ENCODE measurements at regions not wholly inside any gene's neighbourhood (a gene's known extent, or its start where the extent isn't known, plus 50 kb on each side); places are given as distances from the start of the nearest gene placed in this dataset.

GRCh38 chr3:43814461-43814860 lies 123.7 kb downstream of the ABHD5 start:
- H3K9me2 ChIP-seq (replicated peaks; ENCODE audit: insufficient read depth) = no peaks in the 10 kb centered on the region
- no peak for DNase-seq (ENCODE audit: low spot score)
- no peaks in the 10 kb centered on the region for H3K79me2 ChIP-seq
- no peak overlapping the region for H3K4me3 ChIP-seq
- H2AFZ ChIP-seq = no peak overlapping the region
- no peak overlapping the region for H3K4me2 ChIP-seq
- peaks cover 4% of the 10 kb centered on the region for H3K27me3 ChIP-seq
- H3K9me3 ChIP-seq (ENCODE audit: low read depth) = no peaks in the 10 kb centered on the region
- TF ChIP-seq CTCF (IDR thresholded peaks at IDR 0.05; ENCODE audit: poor library complexity) (no peak), EZH2phosphoT487 (IDR thresholded peaks at IDR 0.05; ENCODE audit: low read depth, severe bottlenecking, unreplicated experiment) (no peak), EZH2 (IDR thresholded peaks at IDR 0.05; ENCODE audit: borderline replicate concordance) (no peak)
- H4K20me1 ChIP-seq (ENCODE audit: insufficient read depth, poor library complexity, severe bottlenecking) = no peaks in the 10 kb centered on the region
- H3K4me1 ChIP-seq (ENCODE audit: insufficient read depth) = no peaks in the 10 kb centered on the region
- H3K27ac ChIP-seq = no peak overlapping the region
- WGBS (ENCODE audit: low lambda C conversion rate, missing lambda C conversion rate) = 59% methylated on average over 1 of the region's 1 CpG
- no peaks in the 10 kb centered on the region for H3K36me3 ChIP-seq (replicated peaks; ENCODE audit: insufficient read depth, low read depth)

- H3K27ac ChIP-seq = no peak overlapping the region
- H3K4me1 ChIP-seq (ENCODE audit: insufficient read depth) = no peaks in the 10 kb centered on the region
- TF ChIP-seq CTCF (IDR thresholded peaks at IDR 0.05; ENCODE audit: poor library complexity) (no peak), EZH2phosphoT487 (IDR thresholded peaks at IDR 0.05; ENCODE audit: low read depth, severe bottlenecking, unreplicated experiment) (no peak), EZH2 (IDR thresholded peaks at IDR 0.05; ENCODE audit: borderline replicate concordance) (no peak)
- H2AFZ ChIP-seq = no peak overlapping the region
- DNase-seq (ENCODE audit: low spot score) = no peak
- H3K79me2 ChIP-seq = no peaks in the 10 kb centered on the region
- H3K4me3 ChIP-seq = no peak overlapping the region
- 85% methylated on average over 1 of the region's 1 CpG for WGBS (ENCODE audit: low lambda C conversion rate, missing lambda C conversion rate)
- no peak overlapping the region for H3K4me2 ChIP-seq
- H3K9me3 ChIP-seq (ENCODE audit: low read depth) = no peaks in the 10 kb centered on the region
- H3K27me3 ChIP-seq = peaks cover 4% of the 10 kb centered on the region
- H3K36me3 ChIP-seq (replicated peaks; ENCODE audit: insufficient read depth, low read depth) = no peaks in the 10 kb centered on the region
- H3K9me2 ChIP-seq (replicated peaks; ENCODE audit: insufficient read depth) = no peaks in the 10 kb centered on the region
- no peaks in the 10 kb centered on the region for H4K20me1 ChIP-seq (ENCODE audit: insufficient read depth, poor library complexity, severe bottlenecking)
These were observed 125.6 kb downstream of the ABHD5 start for GRCh38 chr3:43816372-43816771.

GRCh38 chr3:43817064-43817463 lies 126.3 kb downstream of the ABHD5 start:
- WGBS (ENCODE audit: low lambda C conversion rate, missing lambda C conversion rate) = 100% methylated on average over 2 of the region's 2 CpGs
- DNase-seq (ENCODE audit: low spot score) = no peak
- no peak overlapping the region for H3K27ac ChIP-seq
- no peak overlapping the region for H2AFZ ChIP-seq
- no peak overlapping the region for H3K4me3 ChIP-seq
- TF ChIP-seq EZH2 (IDR thresholded peaks at IDR 0.05; ENCODE audit: borderline replicate concordance) (no peak), CTCF (IDR thresholded peaks at IDR 0.05; ENCODE audit: poor library complexity) (no peak), EZH2phosphoT487 (IDR thresholded peaks at IDR 0.05; ENCODE audit: low read depth, severe bottlenecking, unreplicated experiment) (no peak)
- H3K27me3 ChIP-seq = peaks cover 4% of the 10 kb centered on the region
- no peaks in the 10 kb centered on the region for H3K4me1 ChIP-seq (ENCODE audit: insufficient read depth)
- no peaks in the 10 kb centered on the region for H3K36me3 ChIP-seq (replicated peaks; ENCODE audit: insufficient read depth, low read depth)
- H3K9me3 ChIP-seq (ENCODE audit: low read depth) = no peaks in the 10 kb centered on the region
- H3K4me2 ChIP-seq = no peak overlapping the region
- H3K79me2 ChIP-seq = no peaks in the 10 kb centered on the region
- no peaks in the 10 kb centered on the region for H4K20me1 ChIP-seq (ENCODE audit: insufficient read depth, poor library complexity, severe bottlenecking)
- no peaks in the 10 kb centered on the region for H3K9me2 ChIP-seq (replicated peaks; ENCODE audit: insufficient read depth)

GRCh38 chr3:43817825-43818224 lies 127.1 kb downstream of the ABHD5 start:
- no peak overlapping the region for H3K4me2 ChIP-seq
- no peaks in the 10 kb centered on the region for H3K4me1 ChIP-seq (ENCODE audit: insufficient read depth)
- no peaks in the 10 kb centered on the region for H3K36me3 ChIP-seq (replicated peaks; ENCODE audit: insufficient read depth, low read depth)
- 93% methylated on average over 2 of the region's 2 CpGs for WGBS (ENCODE audit: low lambda C conversion rate, missing lambda C conversion rate)
- H3K9me3 ChIP-seq (ENCODE audit: low read depth) = no peaks in the 10 kb centered on the region
- peaks cover 4% of the 10 kb centered on the region for H3K27me3 ChIP-seq
- H2AFZ ChIP-seq = no peak overlapping the region
- no peak overlapping the region for H3K27ac ChIP-seq
- no peak overlapping the region for H3K4me3 ChIP-seq
- H4K20me1 ChIP-seq (ENCODE audit: insufficient read depth, poor library complexity, severe bottlenecking) = no peaks in the 10 kb centered on the region
- no peak for DNase-seq (ENCODE audit: low spot score)
- H3K79me2 ChIP-seq = no peaks in the 10 kb centered on the region
- H3K9me2 ChIP-seq (replicated peaks; ENCODE audit: insufficient read depth) = no peaks in the 10 kb centered on the region
- no peak for TF ChIP-seq EZH2 (IDR thresholded peaks at IDR 0.05; ENCODE audit: borderline replicate concordance)

All from hepatocyte (in vitro differentiated cells).